ENCODE measurements at regions not wholly inside any gene's neighbourhood (a gene's known extent, or its start where the extent isn't known, plus 50 kb on each side); places are given as distances from the start of the nearest gene placed in this dataset.

- DNase-seq, result no peak
Observed at GRCh38 chr13:40197936-40198595, 468.4 kb downstream of the FOXO1 start.

- DNase-seq, result no peak
Observed at GRCh38 chr13:40200273-40200978, 466.0 kb downstream of the FOXO1 start.

- DNase-seq, result no peak
Observed at GRCh38 chr13:40204246-40204645, 462.2 kb downstream of the FOXO1 start.

- no peak for DNase-seq
Observed at GRCh38 chr13:40205771-40206240, 460.6 kb downstream of the FOXO1 start.

GRCh38 chr13:40206241-40207000, 460.0 kb downstream of the FOXO1 start:
- DNase-seq, result no peak

DNA sequence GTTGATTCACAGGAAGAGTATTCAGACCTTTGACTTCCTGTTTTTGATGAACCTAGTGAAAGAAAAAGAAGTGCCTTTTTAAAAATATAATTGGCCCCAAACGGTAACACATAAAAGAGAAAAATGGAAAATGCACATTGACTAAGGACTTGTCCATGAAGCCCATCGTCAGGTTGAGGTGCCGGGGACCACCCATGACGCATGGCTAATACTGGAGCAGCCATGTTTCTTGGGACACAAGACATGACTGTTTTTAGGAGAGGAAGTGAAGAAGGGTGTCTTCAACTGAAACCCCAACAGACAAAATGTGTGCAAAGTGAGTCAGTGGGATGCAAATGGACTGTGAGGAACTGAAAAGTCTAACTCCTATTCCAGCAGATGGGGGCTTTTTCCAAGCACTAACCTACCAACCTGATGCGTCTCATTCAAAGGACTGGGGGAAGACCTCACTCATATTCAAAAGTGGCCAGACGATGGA, 459.4 kb downstream of the FOXO1 start:
- DNase-seq, result no peak

- no peak for DNase-seq
Observed at GRCh38 chr13:40208517-40208916, 457.9 kb downstream of the FOXO1 start.

DNA sequence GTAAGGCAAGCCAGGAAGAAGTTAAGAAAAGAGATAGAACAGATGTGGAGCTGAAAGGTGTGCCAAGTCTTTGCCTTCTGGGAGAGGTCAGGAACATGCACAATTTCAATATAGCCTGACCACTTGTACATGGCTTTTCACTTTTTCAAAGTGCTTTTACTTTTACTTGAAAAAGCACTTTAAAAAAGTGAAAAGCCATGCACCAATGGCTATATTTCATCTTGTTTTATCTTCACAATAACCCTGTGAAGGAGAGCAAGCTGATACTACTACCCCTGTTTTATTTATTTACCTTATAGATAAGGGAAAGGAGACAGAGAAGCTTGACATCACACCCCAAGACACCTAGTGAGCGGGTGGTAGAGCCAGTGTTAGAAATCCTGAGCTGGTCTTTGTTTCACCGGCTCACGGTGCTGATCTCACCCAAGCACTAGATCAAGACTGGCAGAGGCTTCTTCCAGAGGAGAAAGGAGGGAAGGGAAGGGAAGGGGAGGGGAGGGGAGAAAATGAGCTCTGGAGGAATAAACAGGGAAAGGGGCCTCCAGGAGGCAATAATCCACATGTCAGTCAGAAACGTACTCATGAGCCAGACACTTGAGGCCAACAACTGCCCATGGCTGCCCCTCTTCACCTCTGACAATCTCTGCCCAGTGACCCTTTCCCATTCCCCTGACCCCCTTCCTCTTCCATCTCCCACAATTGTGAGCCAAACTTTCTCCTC, 455.4 kb downstream of the FOXO1 start:
- DNase-seq, result no peak

- no peak for DNase-seq
Observed at GRCh38 chr13:40211586-40211968, 454.9 kb downstream of the FOXO1 start.

GRCh38 chr13:40213779-40214178, 452.7 kb downstream of the FOXO1 start:
- DNase-seq, result no peak

- no peak for DNase-seq
Observed at GRCh38 chr13:40215311-40215710, 451.1 kb downstream of the FOXO1 start.

DNA sequence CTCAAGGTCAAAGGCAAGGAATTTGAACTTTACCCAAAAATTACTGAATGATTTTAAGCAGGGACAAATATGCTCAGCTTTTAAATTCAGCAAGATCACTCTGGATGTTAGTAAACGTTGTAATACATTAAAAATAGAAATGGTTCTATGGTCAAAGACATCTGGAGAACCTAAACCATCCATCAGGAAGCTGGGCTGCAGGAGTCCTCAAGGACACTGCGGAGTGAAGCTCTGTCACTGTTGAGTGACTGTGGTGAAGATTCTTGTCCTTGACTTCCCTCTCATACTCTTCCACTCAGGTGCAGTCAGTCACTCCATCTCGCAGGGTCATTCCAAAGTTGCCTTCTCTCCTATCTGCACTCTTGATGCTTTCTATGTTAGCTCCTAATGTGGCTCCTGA, 450.7 kb downstream of the FOXO1 start:
- DNase-seq, result no peak

DNA sequence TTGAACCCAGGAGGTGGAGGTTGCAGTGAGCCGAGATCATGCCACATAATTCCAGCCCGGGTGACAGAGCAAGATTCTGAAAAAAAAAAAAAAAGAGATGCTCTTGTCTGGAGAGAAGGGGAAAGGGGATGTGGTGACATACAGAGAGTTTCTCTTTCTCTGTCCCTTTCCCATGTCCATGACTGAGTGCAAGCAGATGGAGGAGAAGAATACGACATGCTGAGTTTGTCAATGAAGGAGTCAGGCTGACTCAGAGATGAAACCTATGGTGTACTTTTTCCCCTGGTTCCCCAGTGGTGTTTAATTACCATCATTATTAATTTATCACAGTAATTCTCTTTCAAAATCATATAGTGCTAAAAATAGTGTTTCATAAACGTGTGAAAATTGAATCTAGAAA, 448.8 kb downstream of the FOXO1 start:
- DNase-seq, result no peak

DNA sequence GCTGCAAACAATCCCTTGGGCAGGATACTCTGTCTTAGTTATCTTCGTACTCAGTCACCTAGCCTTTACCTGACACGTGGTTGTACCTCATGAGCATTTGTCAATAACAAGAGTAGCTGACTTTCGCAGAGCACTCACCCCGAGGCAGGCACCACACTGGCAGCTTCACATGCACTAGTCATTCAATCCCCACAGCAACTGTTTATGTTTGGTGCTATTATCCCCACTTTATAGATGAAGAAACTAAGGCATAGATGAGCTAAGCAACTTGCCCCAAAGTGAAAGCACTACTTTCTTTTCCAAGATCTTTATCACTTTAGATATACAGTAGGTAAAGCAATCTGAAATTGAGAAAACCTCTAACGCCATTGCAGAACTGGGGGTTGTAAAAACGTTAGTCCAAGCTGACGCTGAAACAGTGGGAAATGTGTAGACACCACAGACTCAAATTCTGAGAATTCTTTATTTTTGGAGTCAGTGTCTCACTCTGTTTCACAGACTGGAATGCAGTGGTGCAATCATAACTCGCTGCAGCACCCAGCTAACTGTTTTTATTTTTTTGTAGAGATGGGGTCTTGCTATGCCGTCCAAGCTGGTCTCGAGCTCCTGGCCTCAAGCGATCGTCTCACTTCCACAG, 446.0 kb downstream of the FOXO1 start:
- no peak for DNase-seq

GRCh38 chr13:40221131-40221459, 445.3 kb downstream of the FOXO1 start:
- DNase-seq, result no peak

DNA sequence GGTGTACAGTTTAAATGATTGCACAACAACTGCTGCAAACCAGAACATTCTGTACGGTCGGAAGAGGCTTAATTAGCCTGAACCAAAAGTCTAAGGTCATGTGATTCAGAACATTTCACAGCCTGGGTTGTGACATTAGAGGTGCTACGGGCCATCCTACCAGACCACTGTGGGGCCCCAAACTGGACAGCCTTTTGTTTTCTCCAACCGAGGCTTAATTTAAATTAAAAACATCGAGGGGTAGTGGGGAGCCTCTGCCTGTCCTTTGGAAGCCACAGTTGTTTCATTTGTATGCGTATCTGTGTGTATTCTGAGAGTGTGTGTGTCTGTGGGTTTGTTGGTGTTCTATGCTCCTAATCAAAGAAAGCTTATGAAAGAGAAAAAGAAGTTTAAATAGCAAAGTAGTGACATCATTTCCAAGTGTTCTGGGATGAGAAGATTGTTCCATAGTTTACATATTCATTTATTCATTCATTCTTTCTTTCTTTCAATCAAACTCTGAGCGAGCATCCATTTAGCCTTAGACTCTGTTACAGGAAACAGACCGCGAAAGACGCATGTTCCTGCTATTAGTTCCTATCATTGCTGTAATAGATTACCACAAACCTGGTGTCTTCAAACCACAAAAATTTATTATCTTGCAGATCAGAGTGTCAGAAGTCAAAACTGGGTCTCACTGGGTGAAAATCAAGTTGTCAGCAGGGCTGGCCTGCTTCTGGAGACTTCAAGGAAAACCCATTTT, 444.8 kb downstream of the FOXO1 start:
- no peak for DNase-seq

DNA sequence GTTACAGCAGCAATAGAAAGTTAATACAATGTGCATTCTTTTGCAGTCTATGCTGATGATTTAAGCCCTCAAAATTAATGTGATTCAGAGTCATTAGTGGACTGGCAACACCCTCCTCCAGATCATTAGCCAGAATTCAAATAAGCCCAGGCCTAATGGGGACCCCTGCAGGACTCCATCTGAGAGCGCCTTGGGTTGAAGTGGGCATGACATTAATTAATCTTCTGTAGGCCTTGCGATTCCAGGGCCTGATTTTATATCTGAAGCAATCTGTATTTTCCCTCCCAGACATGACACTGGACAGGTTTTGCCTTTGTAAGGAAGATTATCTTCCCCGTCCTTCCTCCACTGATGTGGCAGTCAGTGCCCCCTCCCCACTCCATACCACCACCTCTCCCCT, 442.9 kb downstream of the FOXO1 start:
- no peak for DNase-seq

GRCh38 chr13:40228496-40228895, 437.9 kb downstream of the FOXO1 start:
- no peak for DNase-seq

DNA sequence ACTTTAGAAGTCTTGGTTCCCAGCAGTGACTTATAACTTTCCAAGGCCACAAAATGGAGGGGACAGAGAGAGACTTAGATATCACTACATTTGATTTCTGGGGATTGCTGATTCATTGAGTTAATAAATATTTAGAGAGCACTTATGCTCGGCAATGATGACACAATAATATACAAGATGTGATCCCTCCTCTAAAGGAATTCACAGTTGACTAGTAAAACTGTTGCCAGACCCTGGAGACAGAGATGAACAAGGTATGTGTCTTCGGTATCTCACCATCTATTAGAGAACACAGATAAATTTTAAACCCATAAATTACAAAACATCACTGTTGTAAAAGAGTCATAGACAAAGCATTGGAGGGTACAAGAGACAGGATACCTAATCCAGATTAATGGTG, 437.5 kb downstream of the FOXO1 start:
- no peak for DNase-seq

GRCh38 chr13:40230833-40231266, 435.6 kb downstream of the FOXO1 start:
- no peak for DNase-seq

GRCh38 chr13:40231311-40231710, 435.1 kb downstream of the FOXO1 start:
- DNase-seq, result no peak

GRCh38 chr13:40231751-40232150, 434.7 kb downstream of the FOXO1 start:
- no peak for DNase-seq

All from NCI-H1105 (cell line).